Sigmoid colon (tissue), 6 donors: ENCODE measurements at regions not wholly inside any gene's neighbourhood (a gene's known extent, or its start where the extent isn't known, plus 50 kb on each side); places are given as distances from the start of the nearest gene placed in this dataset.

Source experiments
- DNase-seq: peaks from one replicate; pipeline ENCODE4 v3.0.0-alpha.2; 2019
- H3K27ac ChIP-seq, 4 donors: fragments of 200-600 bp; sonication (generic); one replicate each; pipeline ENCODE4 v1.5.1; 2016 to 2019; ENCODE audit warnings: mild to moderate bottlenecking in 1 of 4
- H3K27me3 ChIP-seq, 3 donors: fragments of 200-600 bp; sonication (generic); one replicate each; pipeline ENCODE4 v1.5.1; 2019; ENCODE audit warnings: mild to moderate bottlenecking in 1 of 3
- H3K36me3 ChIP-seq, 4 donors: fragments of 200-600 bp; sonication (generic); one replicate each; pipeline ENCODE4 v1.5.1; 2016 to 2019
- H3K4me1 ChIP-seq, 4 donors: fragments of 200-600 bp; sonication (generic); one replicate each; pipeline ENCODE4 v1.5.1; 2017 to 2019
- H3K4me3 ChIP-seq, 4 donors: fragments of 200-600 bp; sonication (generic); one replicate each; pipeline ENCODE4 v1.5.1; 2017 to 2019; ENCODE audit warnings: mild to moderate bottlenecking in 2 of 4, moderate library complexity in 1 of 4
- H3K9me3 ChIP-seq, 4 donors: fragments of 200-600 bp in 3 of 4; sonication (generic) in 3 of 4; one replicate each; pipeline versions ENCODE4 v1.5.1 to v1.6.1; 2013 to 2019
- CTCF ChIP-seq, 4 experiments: fragments of 450-650 bp in 3 of 4; fragments of 200-600 bp in 1 of 4; IDR thresholded peaks; one replicate each; pipeline ENCODE4 v1.5.1; 2016 to 2019; ENCODE audit warnings: antibody characterized with exemption in 4 of 4, mild to moderate bottlenecking in 3 of 4, moderate library complexity in 2 of 4
- EP300 ChIP-seq, 4 donors: sonication (generic); formaldehyde crosslinking; IDR thresholded peaks; one replicate each; pipeline ENCODE4 v1.6.1; 2017; ENCODE audit warnings: antibody characterized with exemption in 4 of 4
- POLR2A ChIP-seq, 2 donors: fragments of 450-650 bp; IDR thresholded peaks; one replicate each; pipeline ENCODE4 v1.6.1; 2016; ENCODE audit warnings: antibody characterized with exemption in 2 of 2, mild to moderate bottlenecking in 2 of 2, moderate library complexity in 2 of 2
- POLR2AphosphoS5 ChIP-seq, 4 donors: sonication (generic); formaldehyde crosslinking; IDR thresholded peaks; one replicate each; pipeline ENCODE4 v1.6.1; 2017; ENCODE audit warnings: antibody characterized with exemption in 4 of 4
- WGBS, 2 donors: extraction: QIAGEN DNeasy Blood & Tissue Kit; methylation state at CpG; one replicate each; pipeline ENCODE4 v1.1.7; 2013; 5-methylcytosine and 5-hydroxymethylcytosine counted together
- intact Hi-C: fragments of 100-400 bp; cut with DNase I; formaldehyde crosslinking; loops from one replicate; pipeline ENCODE4 v1.15.1; 2023
- donor health status: healthy with polysubstance abuse.
- donor health status: healthy.

DNA sequence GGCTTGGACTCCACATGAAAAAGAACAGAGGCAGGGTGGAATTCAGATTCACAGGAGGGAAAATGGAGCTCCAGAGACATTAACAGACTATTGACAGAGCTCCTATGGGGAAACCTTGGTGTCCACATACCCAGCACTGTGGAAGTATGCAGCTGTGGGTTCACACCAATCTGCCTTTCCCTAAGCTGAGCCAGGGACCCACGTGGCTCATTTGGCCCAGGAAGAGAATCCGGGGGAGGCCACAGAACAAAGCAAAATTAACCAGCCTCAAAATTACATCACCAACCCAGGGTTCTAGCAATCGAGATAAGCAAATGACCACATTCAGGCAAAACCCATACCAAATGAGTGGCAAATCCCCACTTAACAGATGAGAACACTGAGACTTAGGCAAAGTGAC is 105.8 kb upstream of the TWIST2 start:
- intact Hi-C loops, result loop anchor here (5.0 kb wide), 1 partner anchor 40 kb away; no protein-coding TSS in a partner anchor
- H3K36me3 ChIP-seq, result no peaks in the 10 kb centered on the region
- H3K27ac ChIP-seq, result peak overlapping the region in 1 of 4 donors; percentile 64
- WGBS, 2 donors, result 73% methylated on average over 3 of the region's 3 CpGs
- no peaks in the 10 kb centered on the region for H3K9me3 ChIP-seq
- TF ChIP-seq EP300 (IDR thresholded peaks at IDR 0.05) (no peak), POLR2AphosphoS5 (IDR thresholded peaks at IDR 0.05) (no peak), CTCF (IDR thresholded peaks at IDR 0.05) (no peak), POLR2A (IDR thresholded peaks at IDR 0.05) (no peak)
- DNase-seq, result no peak
- H3K27me3 ChIP-seq, result no peaks in the 10 kb centered on the region
- H3K4me3 ChIP-seq, result no peak overlapping the region
- peaks cover 0 to 26% (median 11%) of the 10 kb centered on the region in 4 donors for H3K4me1 ChIP-seq

GRCh38 chr2:238742664-238743063 is 105.2 kb upstream of the TWIST2 start:
- 81 to 87% methylated on average over 8 of the region's 8 CpGs for whole genome bisulfite sequencing, 2 donors
- Histone ChIP-seq H3K4me1 (peaks cover 0 to 26% (median 11%) of the 10 kb centered on the region in 4 donors), H3K9me3 (no peaks in the 10 kb centered on the region), H3K27ac (no peak overlapping the region), H3K36me3 (no peaks in the 10 kb centered on the region), H3K4me3 (no peak overlapping the region), H3K27me3 (no peaks in the 10 kb centered on the region)
- intact Hi-C loops, result loop anchor here (5.0 kb wide), 1 partner anchor 40 kb away; no protein-coding TSS in a partner anchor
- no peak for DNase-seq
- no peak for TF ChIP-seq CTCF (IDR thresholded peaks at IDR 0.05)
- no peak for TF ChIP-seq EP300 (IDR thresholded peaks at IDR 0.05)
- TF ChIP-seq POLR2AphosphoS5 (IDR thresholded peaks at IDR 0.05), result no peak
- TF ChIP-seq POLR2A (IDR thresholded peaks at IDR 0.05), result no peak

DNA sequence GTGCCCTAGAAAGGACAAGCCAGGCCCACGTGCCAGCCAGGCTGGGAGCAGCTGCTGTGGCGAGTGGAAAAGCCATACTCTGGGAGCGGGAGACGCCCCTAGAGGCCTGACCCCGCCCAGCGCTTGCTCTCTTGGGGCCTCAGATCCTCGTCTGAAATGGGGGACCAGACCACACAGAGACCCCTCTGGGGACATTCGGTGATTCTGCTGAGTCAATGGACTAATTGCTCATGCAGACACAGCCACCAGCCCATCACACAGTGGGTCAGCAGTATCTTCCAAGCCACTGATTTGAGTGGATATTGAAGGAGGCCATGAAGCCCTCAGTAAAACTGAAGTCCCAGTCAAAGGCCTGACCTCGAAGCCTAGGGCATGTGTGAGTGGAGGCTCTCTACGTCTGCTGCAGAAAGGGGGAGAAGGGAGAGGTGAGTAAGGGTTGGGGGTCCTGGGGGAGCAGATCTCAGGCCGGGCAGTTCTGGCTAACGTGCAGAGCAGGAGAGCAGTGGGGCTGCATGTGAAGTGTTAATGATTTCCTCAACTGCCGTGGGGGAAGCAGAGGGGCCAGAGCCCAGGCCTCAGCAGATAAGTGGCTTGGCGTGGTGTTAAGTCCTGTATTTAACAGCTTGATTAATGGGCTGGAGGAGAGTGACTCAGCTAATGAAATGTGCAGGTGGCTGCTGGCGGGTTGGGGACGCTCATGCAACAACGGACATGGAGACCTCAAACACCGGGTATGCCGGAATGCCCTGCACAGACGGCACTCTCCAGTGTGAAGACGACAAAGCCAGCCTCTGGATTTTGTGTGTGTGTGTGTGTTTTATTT is 104.4 kb upstream of the TWIST2 start:
- no peak for TF ChIP-seq CTCF (IDR thresholded peaks at IDR 0.05)
- TF ChIP-seq POLR2AphosphoS5 (IDR thresholded peaks at IDR 0.05), result no peak
- no peak for TF ChIP-seq EP300 (IDR thresholded peaks at IDR 0.05)
- no peak for TF ChIP-seq POLR2A (IDR thresholded peaks at IDR 0.05)
- DNase-seq, result no peak

DNA sequence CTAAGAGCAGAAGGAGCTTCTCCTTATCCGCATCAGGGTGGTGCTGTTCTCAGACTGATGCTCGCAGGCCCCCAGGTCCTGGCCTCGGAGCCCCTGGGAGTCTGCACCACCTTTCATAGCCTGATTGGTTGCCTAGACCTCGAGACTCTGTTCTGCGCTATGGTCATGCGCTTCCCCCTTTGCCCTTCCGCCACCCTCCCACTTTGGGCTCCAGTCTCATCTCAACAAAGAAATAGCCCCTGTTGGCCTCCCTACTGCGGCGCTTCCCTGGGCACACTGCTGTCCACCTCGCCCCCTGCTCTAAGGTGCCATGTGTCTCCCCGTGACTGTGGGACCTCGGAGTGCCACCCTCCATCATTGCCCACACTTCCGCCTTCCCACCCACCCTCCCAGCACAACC is 102.9 kb upstream of the TWIST2 start:
- Histone ChIP-seq H3K27me3 (no peaks in the 10 kb centered on the region), H3K4me3 (no peak overlapping the region), H3K4me1 (peaks cover 0 to 26% (median 11%) of the 10 kb centered on the region in 4 donors), H3K36me3 (no peaks in the 10 kb centered on the region), H3K9me3 (peaks cover 0 to 3% (median 2%) of the 10 kb centered on the region in 4 donors), H3K27ac (no peak overlapping the region)
- 87 to 89% methylated on average over 13 of the region's 13 CpGs for WGBS, 2 donors
- intact Hi-C loops, result loop anchor here (5.0 kb wide), 1 partner anchor 37 kb away; no protein-coding TSS in a partner anchor
- DNase-seq, result no peak
- TF ChIP-seq CTCF (IDR thresholded peaks at IDR 0.05), result no peak
- no peak for TF ChIP-seq POLR2A (IDR thresholded peaks at IDR 0.05)
- TF ChIP-seq POLR2AphosphoS5 (IDR thresholded peaks at IDR 0.05), result no peak
- no peak for TF ChIP-seq EP300 (IDR thresholded peaks at IDR 0.05)

More for the DNA sequence above, 104.4 kb upstream of the TWIST2 start:
- Histone ChIP-seq H3K4me1 (peaks cover 0 to 26% (median 11%) of the 10 kb centered on the region in 4 donors), H3K27ac (no peak overlapping the region), H3K27me3 (no peaks in the 10 kb centered on the region), H3K9me3 (no peaks in the 10 kb centered on the region), H3K4me3 (no peak overlapping the region), H3K36me3 (no peaks in the 10 kb centered on the region)
- WGBS, 2 donors, result 56 to 64% methylated on average over 21 of the region's 21 CpGs
- intact Hi-C loops, result loop anchor here (5.0 kb wide), 1 partner anchor 39 kb away; no protein-coding TSS in a partner anchor
